ENCODE measurements at regions not wholly inside any gene's neighbourhood (a gene's known extent, or its start where the extent isn't known, plus 50 kb on each side); places are given as distances from the start of the nearest gene placed in this dataset.
A peak's percentile ranks its signal among the peaks of the same experiment; 100 is the strongest.

DNA sequence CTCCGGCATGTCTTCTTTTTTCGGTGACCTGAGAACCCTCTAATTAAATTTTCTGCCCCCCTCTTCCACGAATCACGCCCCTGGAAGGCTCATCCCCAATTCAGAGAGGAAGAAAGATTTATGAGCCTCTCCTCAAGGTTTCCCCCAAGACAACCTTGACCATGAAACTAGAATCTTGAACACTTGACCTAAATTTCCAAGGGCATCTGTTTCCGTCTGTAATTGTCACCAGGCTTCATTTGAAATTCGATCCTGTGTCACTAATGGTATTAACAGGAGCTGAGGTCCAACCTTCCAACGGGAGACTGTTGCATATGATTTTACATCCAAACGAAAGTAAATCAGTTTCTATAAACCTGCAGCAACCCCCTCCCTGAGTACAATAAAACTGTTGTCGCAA lies 139.9 kb upstream of the ZIC3 start:
- H3K4me3 ChIP-seq (ENCODE audit: low read length), result no peak overlapping the region
- H3K27ac Mint-ChIP-seq, result no peak overlapping the region
- ATAC-seq (no peak), DNase-seq (no peak)
- peaks cover 0 to 11% (median 3%) of the 10 kb centered on the region in 11 donors for H3K9me3 Mint-ChIP-seq
- H3K36me3 ChIP-seq (ENCODE audit: control insufficient read depth in 2 of 3, insufficient read depth in 3 of 3, low read length in 3 of 3), result no peaks in the 10 kb centered on the region
- intact Hi-C loops (cut with micrococcal nuclease), result loop anchor here in 1 of 2 donors (2.0 kb wide), 1 partner anchor 143 kb away; no protein-coding TSS in a partner anchor
- CTCF ChIA-PET, result no interaction called here
- H3K27me3 ChIP-seq (ENCODE audit: control insufficient read depth in 2 of 2, insufficient read depth in 2 of 2, low read length in 2 of 2), result peaks cover 0 to 26% of the 10 kb centered on the region in 2 donors
- H3K27ac ChIP-seq (ENCODE audit: low read depth, low read length), result no peak overlapping the region
- H3K4me1 Mint-ChIP-seq, result peaks cover 0 to 24% (median 10%) of the 10 kb centered on the region in 7 donors
- H3K36me3 Mint-ChIP-seq, result peaks cover 0 to 5% (median 0%) of the 10 kb centered on the region in 5 donors
- no peak overlapping the region for H3K4me3 Mint-ChIP-seq
- H3K27me3 Mint-ChIP-seq, result peaks cover 22 to 66% (median 50%) of the 10 kb centered on the region in 5 donors
- peaks cover 0 to 13% of the 10 kb centered on the region in 2 donors for H3K4me1 ChIP-seq (ENCODE audit: control insufficient read depth in 2 of 2, insufficient read depth in 2 of 2, low read length in 2 of 2)
- no peaks in the 10 kb centered on the region for H3K9me3 ChIP-seq (ENCODE audit: control insufficient read depth in 2 of 3, low read length in 3 of 3)
- POLR2A ChIA-PET, result no interaction called here

DNA sequence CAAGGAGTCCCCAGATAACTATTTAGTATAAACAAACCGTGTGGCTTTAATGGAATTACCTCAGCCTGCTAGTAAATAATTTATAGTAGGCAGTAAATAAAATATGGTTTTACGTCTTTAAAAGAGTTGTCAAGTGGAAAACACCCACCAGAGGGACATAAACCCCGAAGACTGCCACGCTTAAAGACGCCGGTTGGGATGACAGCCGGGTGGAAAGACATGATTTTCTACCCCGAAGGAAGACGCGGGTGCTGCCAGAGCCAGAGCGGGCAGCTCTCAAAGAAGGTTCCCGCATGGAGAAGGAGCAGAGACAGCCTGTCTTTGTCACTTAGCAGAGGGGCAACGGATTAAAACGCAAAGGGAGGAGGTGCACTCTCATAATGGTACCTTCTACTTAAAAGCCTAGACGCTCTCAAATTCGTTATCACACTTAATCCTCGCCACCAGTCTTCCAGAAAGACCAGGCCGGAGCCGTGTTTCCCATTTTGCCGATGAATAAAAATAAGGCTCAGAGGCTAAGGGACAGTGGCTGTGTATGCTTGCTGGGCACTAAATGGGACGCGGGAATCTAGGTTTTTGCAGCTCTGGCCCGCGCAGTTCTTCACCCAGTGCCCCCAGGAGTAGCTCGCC lies 140.5 kb upstream of the ZIC3 start:
- Mint-ChIP-seq H3K4me3 (peak overlapping the region in 1 of 10 donors; percentile 41), H3K9me3 (peaks cover 0 to 9% (median 2%) of the 10 kb centered on the region in 11 donors), H3K27ac (peak overlapping the region in 1 of 9 donors; percentile 21), H3K36me3 (peaks cover 0 to 5% (median 0%) of the 10 kb centered on the region in 5 donors), H3K4me1 (peaks cover 0 to 24% (median 10%) of the 10 kb centered on the region in 7 donors), H3K27me3 (peaks cover 25 to 60% (median 50%) of the 10 kb centered on the region in 5 donors)
- DNase-seq (no peak), ATAC-seq (no peak)
- no peaks in the 10 kb centered on the region for H3K36me3 ChIP-seq (ENCODE audit: control insufficient read depth in 2 of 3, insufficient read depth in 3 of 3, low read length in 3 of 3)
- no peak overlapping the region for H3K4me3 ChIP-seq (ENCODE audit: low read length)
- POLR2A ChIA-PET, result no interaction called here
- CTCF ChIA-PET, result no interaction called here
- intact Hi-C loops (cut with micrococcal nuclease), result no loop called here
- peaks cover 0 to 13% of the 10 kb centered on the region in 2 donors for H3K4me1 ChIP-seq (ENCODE audit: control insufficient read depth in 2 of 2, insufficient read depth in 2 of 2, low read length in 2 of 2)
- no peaks in the 10 kb centered on the region for H3K9me3 ChIP-seq (ENCODE audit: control insufficient read depth in 2 of 3, low read length in 3 of 3)
- H3K27me3 ChIP-seq (ENCODE audit: control insufficient read depth in 2 of 2, insufficient read depth in 2 of 2, low read length in 2 of 2), result peaks cover 0 to 26% of the 10 kb centered on the region in 2 donors
- H3K27ac ChIP-seq (ENCODE audit: low read depth, low read length), result no peak overlapping the region

DNA sequence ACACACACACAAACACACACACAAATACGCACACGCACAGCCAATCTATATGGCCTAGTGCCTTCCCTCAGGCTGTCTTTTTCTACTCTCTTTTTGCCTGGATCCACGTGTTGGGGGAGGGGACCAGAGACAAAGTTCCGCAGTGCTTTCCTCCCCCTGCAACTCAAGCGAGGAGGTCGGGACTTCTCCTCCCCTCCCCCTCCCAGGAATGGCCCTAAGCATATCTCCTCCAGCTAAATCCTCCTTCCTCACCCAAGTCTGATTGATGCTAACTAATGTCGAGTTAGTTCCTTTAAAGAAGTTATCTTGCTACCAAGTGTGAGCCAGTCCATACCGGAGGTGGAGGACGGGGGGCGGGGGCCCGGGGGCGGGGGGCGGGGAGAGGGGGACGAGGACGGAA lies 141.2 kb upstream of the ZIC3 start:
- Histone ChIP-seq H3K4me1 (ENCODE audit: control insufficient read depth in 2 of 2, insufficient read depth in 2 of 2, low read length in 2 of 2) (peaks cover 0 to 13% of the 10 kb centered on the region in 2 donors), H3K27ac (ENCODE audit: low read depth, low read length) (no peak overlapping the region), H3K4me3 (ENCODE audit: low read length) (no peak overlapping the region), H3K36me3 (ENCODE audit: control insufficient read depth in 2 of 3, insufficient read depth in 3 of 3, low read length in 3 of 3) (no peaks in the 10 kb centered on the region), H3K27me3 (ENCODE audit: control insufficient read depth in 2 of 2, insufficient read depth in 2 of 2, low read length in 2 of 2) (peaks cover 0 to 24% of the 10 kb centered on the region in 2 donors), H3K9me3 (ENCODE audit: control insufficient read depth in 2 of 3, low read length in 3 of 3) (no peaks in the 10 kb centered on the region)
- Mint-ChIP-seq H3K27me3 (peaks cover 25 to 62% (median 56%) of the 10 kb centered on the region in 5 donors), H3K9me3 (peaks cover 0 to 9% (median 2%) of the 10 kb centered on the region in 11 donors), H3K4me1 (peaks cover 0 to 24% (median 10%) of the 10 kb centered on the region in 7 donors), H3K36me3 (peaks cover 0 to 5% (median 0%) of the 10 kb centered on the region in 5 donors), H3K4me3 (peak overlapping the region in 1 of 10 donors; percentile 18), H3K27ac (no peak overlapping the region)
- no peak for ATAC-seq
- ChIA-PET POLR2A (no interaction called here), CTCF (no interaction called here)
- no peak for DNase-seq
- intact Hi-C loops (cut with micrococcal nuclease), result no loop called here

DNA sequence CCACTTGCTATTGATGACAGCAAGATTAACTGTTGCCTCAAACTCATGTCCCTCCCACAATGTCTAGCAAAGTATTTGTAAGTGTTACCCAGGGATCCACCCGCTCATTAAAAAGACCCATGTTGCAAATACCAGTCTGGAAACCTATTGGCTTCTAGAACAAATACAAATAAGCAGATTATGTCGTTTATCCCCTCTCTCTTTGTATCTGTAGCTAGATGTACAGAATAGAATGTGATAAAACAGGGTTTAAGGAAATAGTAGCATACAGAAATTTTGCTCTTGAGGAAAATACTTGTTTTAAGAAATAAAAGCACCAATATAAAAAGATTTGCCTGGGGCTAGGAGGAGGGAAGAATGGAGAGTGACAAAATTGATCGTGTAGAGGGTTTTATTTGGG lies 142.7 kb upstream of the ZIC3 start:
- Mint-ChIP-seq H3K4me3 (no peak overlapping the region), H3K9me3 (peaks cover 0 to 9% (median 2%) of the 10 kb centered on the region in 11 donors), H3K4me1 (peaks cover 0 to 21% (median 7%) of the 10 kb centered on the region in 7 donors), H3K27me3 (peaks cover 22 to 66% (median 51%) of the 10 kb centered on the region in 5 donors), H3K36me3 (peaks cover 0 to 5% (median 0%) of the 10 kb centered on the region in 5 donors), H3K27ac (no peak overlapping the region)
- no peak overlapping the region for H3K4me3 ChIP-seq (ENCODE audit: low read length)
- ATAC-seq, result no peak
- peaks cover 0 to 19% of the 10 kb centered on the region in 2 donors for H3K27me3 ChIP-seq (ENCODE audit: control insufficient read depth in 2 of 2, insufficient read depth in 2 of 2, low read length in 2 of 2)
- H3K27ac ChIP-seq (ENCODE audit: low read depth, low read length), result no peak overlapping the region
- H3K36me3 ChIP-seq (ENCODE audit: control insufficient read depth in 2 of 3, insufficient read depth in 3 of 3, low read length in 3 of 3), result no peaks in the 10 kb centered on the region
- ChIA-PET CTCF (no interaction called here), POLR2A (no interaction called here)
- H3K9me3 ChIP-seq (ENCODE audit: control insufficient read depth in 2 of 3, low read length in 3 of 3), result no peaks in the 10 kb centered on the region
- H3K4me1 ChIP-seq (ENCODE audit: control insufficient read depth in 2 of 2, insufficient read depth in 2 of 2, low read length in 2 of 2), result peaks cover 0 to 7% of the 10 kb centered on the region in 2 donors
- DNase-seq, result no peak
- intact Hi-C loops (cut with micrococcal nuclease), result loop anchor here in 1 of 2 donors (1.0 kb wide), 1 partner anchor 124 kb away; no protein-coding TSS in a partner anchor

DNA sequence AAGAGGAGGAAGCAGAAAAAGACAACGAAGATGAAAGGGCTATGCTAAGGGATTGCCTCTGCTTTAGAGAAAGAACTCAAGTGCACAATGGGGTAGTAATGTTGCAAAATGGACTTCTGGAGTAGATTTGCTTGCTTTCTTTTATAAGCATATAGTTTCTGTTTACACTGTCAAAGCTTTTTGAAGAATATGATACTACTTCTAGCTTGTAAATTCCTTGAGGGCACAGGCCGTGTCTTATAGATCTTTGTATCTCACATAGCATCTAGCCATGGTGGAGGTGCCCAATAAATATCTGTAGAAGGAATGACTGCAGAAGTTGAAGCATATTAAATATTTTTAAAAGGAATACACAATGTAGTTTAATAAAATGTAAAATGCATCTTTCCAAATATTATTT lies 147.8 kb upstream of the ZIC3 start:
- Mint-ChIP-seq H3K36me3 (peaks cover 0 to 3% (median 0%) of the 10 kb centered on the region in 5 donors), H3K9me3 (peaks cover 0 to under 1% (median 0%) of the 10 kb centered on the region in 11 donors), H3K4me3 (no peak overlapping the region), H3K27ac (no peak overlapping the region), H3K4me1 (no peaks in the 10 kb centered on the region), H3K27me3 (peaks cover 11 to 63% (median 32%) of the 10 kb centered on the region in 5 donors)
- intact Hi-C loops (cut with micrococcal nuclease), result no loop called here
- Histone ChIP-seq H3K9me3 (ENCODE audit: control insufficient read depth in 2 of 3, low read length in 3 of 3) (no peaks in the 10 kb centered on the region), H3K27me3 (ENCODE audit: control insufficient read depth in 2 of 2, insufficient read depth in 2 of 2, low read length in 2 of 2) (no peaks in the 10 kb centered on the region), H3K4me3 (ENCODE audit: low read length) (no peak overlapping the region), H3K36me3 (ENCODE audit: control insufficient read depth in 2 of 3, insufficient read depth in 3 of 3, low read length in 3 of 3) (no peaks in the 10 kb centered on the region), H3K4me1 (ENCODE audit: control insufficient read depth in 2 of 2, insufficient read depth in 2 of 2, low read length in 2 of 2) (no peaks in the 10 kb centered on the region), H3K27ac (ENCODE audit: low read depth, low read length) (no peak overlapping the region)
- ChIA-PET CTCF (no interaction called here), POLR2A (no interaction called here)
- DNase-seq, result no peak
- no peak for ATAC-seq

DNA sequence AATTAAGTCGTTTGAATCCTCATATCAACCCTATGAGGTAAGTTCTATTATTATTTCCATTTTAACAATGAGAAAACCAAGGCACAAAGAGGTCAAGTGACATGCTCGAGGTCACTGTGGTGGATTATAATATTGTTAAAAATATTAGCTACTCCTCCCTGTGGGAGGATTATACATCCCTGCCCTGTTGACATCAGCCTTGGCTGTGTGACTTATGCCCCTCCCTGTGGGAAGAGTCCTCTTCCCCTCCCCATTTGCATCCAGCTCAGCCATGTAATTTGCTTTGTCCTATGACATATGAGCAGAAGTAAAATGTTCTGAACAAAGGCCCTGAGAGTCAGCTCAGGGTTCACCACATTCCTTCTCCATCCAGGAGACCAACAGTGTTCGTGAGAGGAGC lies 152.7 kb upstream of the ZIC3 start:
- H3K27me3 Mint-ChIP-seq, result peaks cover 2 to 46% (median 21%) of the 10 kb centered on the region in 5 donors
- H3K4me1 ChIP-seq (ENCODE audit: control insufficient read depth in 2 of 2, insufficient read depth in 2 of 2, low read length in 2 of 2), result no peaks in the 10 kb centered on the region
- no peaks in the 10 kb centered on the region for H3K9me3 ChIP-seq (ENCODE audit: control insufficient read depth in 2 of 3, low read length in 3 of 3)
- intact Hi-C loops (cut with micrococcal nuclease), result no loop called here
- H3K4me3 ChIP-seq (ENCODE audit: low read length), result no peak overlapping the region
- ATAC-seq (no peak), DNase-seq (no peak)
- H3K9me3 Mint-ChIP-seq, result peaks cover 0 to 5% (median 0%) of the 10 kb centered on the region in 11 donors
- H3K36me3 ChIP-seq (ENCODE audit: control insufficient read depth in 2 of 3, insufficient read depth in 3 of 3, low read length in 3 of 3), result no peaks in the 10 kb centered on the region
- no peak overlapping the region for H3K4me3 Mint-ChIP-seq
- H3K27ac ChIP-seq (ENCODE audit: low read depth, low read length), result no peak overlapping the region
- H3K36me3 Mint-ChIP-seq, result no peaks in the 10 kb centered on the region
- H3K4me1 Mint-ChIP-seq, result no peaks in the 10 kb centered on the region
- POLR2A ChIA-PET, result interaction anchor here (0.6 kb wide), 1 partner anchor 13 kb away, joined by 4 read pairs; no protein-coding TSS in a partner anchor
- H3K27ac Mint-ChIP-seq, result no peak overlapping the region
- CTCF ChIA-PET, result no interaction called here
- no peaks in the 10 kb centered on the region for H3K27me3 ChIP-seq (ENCODE audit: control insufficient read depth in 2 of 2, insufficient read depth in 2 of 2, low read length in 2 of 2)
